Astrocyte (in vitro differentiated cells and primary cell): ENCODE measurements at regions not wholly inside any gene's neighbourhood (a gene's known extent, or its start where the extent isn't known, plus 50 kb on each side); places are given as distances from the start of the nearest gene placed in this dataset.

ENCODE experiments used
- EZH2 ChIP-seq: IDR thresholded peaks from 2 replicates; pipeline ENCODE4 v1.6.1; 2012; ENCODE audit warnings: mild to moderate bottlenecking, low read length, inconsistent platforms; ENCODE audit not compliant: insufficient read depth
- TF ChIP-seq, protein P1 (sequence below): IDR thresholded peaks from 2 replicates; pipeline ENCODE4 v1.5.1; 2011; ENCODE audit warnings: low read depth, mild to moderate bottlenecking, inconsistent platforms, low read length, moderate library complexity; ENCODE audit not compliant: insufficient read depth

DNA sequence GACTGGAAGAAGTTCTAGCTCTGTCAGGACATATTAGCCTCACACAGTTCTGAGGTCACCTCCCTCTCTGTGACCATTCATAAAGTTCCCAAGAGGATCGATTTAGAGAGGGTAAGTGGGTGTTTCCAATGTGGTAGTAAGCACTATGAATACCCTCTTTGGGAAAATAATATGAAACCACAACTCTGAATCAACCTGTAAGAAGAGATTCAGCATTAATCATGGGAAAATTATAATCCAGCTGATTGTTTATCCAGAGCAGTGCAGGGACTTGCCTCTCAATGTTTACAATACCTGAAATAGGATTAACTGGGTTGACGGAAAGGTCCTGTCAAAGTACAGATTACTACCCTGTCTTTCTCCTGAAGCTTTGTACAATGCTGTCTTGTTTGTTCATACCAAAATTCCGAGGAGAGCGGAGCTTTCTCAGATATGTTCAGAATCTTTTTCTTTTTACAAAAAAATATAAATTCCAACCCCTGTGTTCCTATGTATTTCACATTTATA lies 302.9 kb upstream of the DPPA4 start:
- TF ChIP-seq, protein P1, sequence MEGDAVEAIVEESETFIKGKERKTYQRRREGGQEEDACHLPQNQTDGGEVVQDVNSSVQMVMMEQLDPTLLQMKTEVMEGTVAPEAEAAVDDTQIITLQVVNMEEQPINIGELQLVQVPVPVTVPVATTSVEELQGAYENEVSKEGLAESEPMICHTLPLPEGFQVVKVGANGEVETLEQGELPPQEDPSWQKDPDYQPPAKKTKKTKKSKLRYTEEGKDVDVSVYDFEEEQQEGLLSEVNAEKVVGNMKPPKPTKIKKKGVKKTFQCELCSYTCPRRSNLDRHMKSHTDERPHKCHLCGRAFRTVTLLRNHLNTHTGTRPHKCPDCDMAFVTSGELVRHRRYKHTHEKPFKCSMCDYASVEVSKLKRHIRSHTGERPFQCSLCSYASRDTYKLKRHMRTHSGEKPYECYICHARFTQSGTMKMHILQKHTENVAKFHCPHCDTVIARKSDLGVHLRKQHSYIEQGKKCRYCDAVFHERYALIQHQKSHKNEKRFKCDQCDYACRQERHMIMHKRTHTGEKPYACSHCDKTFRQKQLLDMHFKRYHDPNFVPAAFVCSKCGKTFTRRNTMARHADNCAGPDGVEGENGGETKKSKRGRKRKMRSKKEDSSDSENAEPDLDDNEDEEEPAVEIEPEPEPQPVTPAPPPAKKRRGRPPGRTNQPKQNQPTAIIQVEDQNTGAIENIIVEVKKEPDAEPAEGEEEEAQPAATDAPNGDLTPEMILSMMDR = no peak
- no peak for TF ChIP-seq EZH2
